ENCODE measurements at regions not wholly inside any gene's neighbourhood (a gene's known extent, or its start where the extent isn't known, plus 50 kb on each side); places are given as distances from the start of the nearest gene placed in this dataset.

DNA sequence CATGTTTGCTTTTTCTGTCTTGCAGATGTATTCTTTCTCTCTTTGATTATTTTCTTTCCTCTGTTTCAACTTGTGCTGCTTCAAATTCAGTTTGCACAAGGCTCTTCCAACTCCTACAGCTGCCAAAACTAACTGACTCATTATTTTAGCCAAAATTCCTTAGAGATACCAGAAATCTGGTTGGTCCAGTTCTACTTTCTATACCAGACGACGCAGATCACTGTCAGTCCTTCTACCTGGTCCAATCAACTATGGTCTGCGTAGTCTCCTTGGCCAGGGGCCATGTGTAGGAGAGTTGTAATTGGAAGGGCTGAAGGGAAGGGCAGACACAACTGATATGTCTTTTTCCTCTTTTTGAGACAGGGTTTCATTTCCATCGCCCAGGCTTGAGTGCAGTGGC, 51.9 kb upstream of the JAK2 start:
- CTCF ChIA-PET (ENCODE audit: partially characterized antibody): no interaction called here
- H2AFZ ChIP-seq (ENCODE audit: low read length): no peak overlapping the region

More for the DNA sequence above, 51.9 kb upstream of the JAK2 start:
- no peak overlapping the region for H3K4me2 ChIP-seq (ENCODE audit: insufficient read depth in 1 of 2, low read depth in 2 of 2, low read length in 2 of 2)
- no peaks in the 10 kb centered on the region for H3K4me1 ChIP-seq (replicated peaks in 1 of 4; ENCODE audit: control insufficient read depth in 3 of 4, insufficient read depth in 4 of 4, low read length in 3 of 4)
- no peak overlapping the region for H2AK5ac ChIP-seq (ENCODE audit: low read depth, low read length)
- FAIRE-seq: no peak
- H3K14ac ChIP-seq (ENCODE audit: insufficient read length): no peak overlapping the region
- H3K27ac ChIP-seq (ENCODE audit: low read depth, low read length): no peak overlapping the region
- H2BK120ac ChIP-seq (replicated peaks; ENCODE audit: low read depth, low read length): no peak overlapping the region
- H3K79me2 ChIP-seq (ENCODE audit: control insufficient read depth in 1 of 2, insufficient read depth in 2 of 2, low read length in 2 of 2): no peaks in the 10 kb centered on the region
- H4K20me1 ChIP-seq (replicated peaks in 1 of 2; ENCODE audit: control insufficient read depth in 1 of 2, insufficient read depth in 2 of 2, low read length in 2 of 2): no peaks in the 10 kb centered on the region
- H4K5ac ChIP-seq (ENCODE audit: insufficient read length, low read depth, low read length): no peak overlapping the region
- H2BK5ac ChIP-seq (ENCODE audit: low read depth, low read length): no peak overlapping the region
- H3K23ac ChIP-seq (ENCODE audit: insufficient read length): no peak overlapping the region
- no peak overlapping the region for H3K18ac ChIP-seq (ENCODE audit: extremely low read depth, low read length)
- H2BK15ac ChIP-seq (ENCODE audit: low read length): no peak overlapping the region
- no peaks in the 10 kb centered on the region for H3K23me2 ChIP-seq (ENCODE audit: low read depth, low read length)
- POLR2A ChIA-PET (ENCODE audit: partially characterized antibody): no interaction called here
- H3K4ac ChIP-seq (replicated peaks; ENCODE audit: insufficient read length, low read depth, low read length): no peak overlapping the region
- no peaks in the 10 kb centered on the region for H3K36me3 ChIP-seq (ENCODE audit: control insufficient read depth in 2 of 4, insufficient read depth in 4 of 4, low read length in 3 of 4)
- H3K27me3 ChIP-seq (replicated peaks in 1 of 4; ENCODE audit: control insufficient read depth in 3 of 4, extremely low read depth in 1 of 4, insufficient read depth in 3 of 4, low read length in 3 of 4): no peaks in the 10 kb centered on the region
- H3K9me3 ChIP-seq (ENCODE audit: insufficient read depth in 2 of 2, low read depth in 1 of 2, low read length in 1 of 2): no peaks in the 10 kb centered on the region
- DNase-seq (ENCODE audit: low read depth in 1 of 2, low spot score in 2 of 2): no peak
- H3K79me1 ChIP-seq (ENCODE audit: low read depth, low read length): no peaks in the 10 kb centered on the region
- no peak for TF ChIP-seq NRF1 (IDR thresholded peaks at IDR 0.05; ENCODE audit: low read depth, low read length)
- no peak for TF ChIP-seq KDM4A (IDR thresholded peaks at IDR 0.05; ENCODE audit: low read depth, low read length, severe bottlenecking)
- no peak for TF ChIP-seq ZNF274 (IDR thresholded peaks at IDR 0.05; ENCODE audit: borderline replicate concordance, extremely low read depth, low read length)
- no peak for TF ChIP-seq BRCA1 (IDR thresholded peaks at IDR 0.05; ENCODE audit: low read depth, low read length)
- H3K9ac ChIP-seq (replicated peaks in 1 of 4; ENCODE audit: extremely low read depth in 1 of 4, low read depth in 3 of 4, low read length in 3 of 4): no peak overlapping the region
- H3K56ac ChIP-seq (replicated peaks; ENCODE audit: insufficient read length, low read depth, low read length): no peak overlapping the region
- no peak overlapping the region for H3K4me3 ChIP-seq (ENCODE audit: extremely low read depth in 1 of 4, insufficient read depth in 2 of 4, low read depth in 3 of 4, low read length in 4 of 4)
- no peak overlapping the region for H4K8ac ChIP-seq (ENCODE audit: extremely low read depth, insufficient read depth, low read length)
- no peak overlapping the region for H2BK20ac ChIP-seq (ENCODE audit: low read length)
- 86% methylated on average over 4 of the region's 4 CpGs; no CpG with 5 or more reads in 1 of the 2 experiments for WGBS, 2 experiments (ENCODE audit: extremely low coverage in 1 of 2, insufficient coverage in 1 of 2, insufficient read length in 1 of 2, insufficient replicate concordance in 2 of 2, low coverage in 1 of 2, low lambda C conversion rate in 2 of 2, missing lambda C conversion rate in 1 of 2)
- H2BK12ac ChIP-seq (ENCODE audit: low read depth, low read length): no peak overlapping the region
- H4K91ac ChIP-seq (replicated peaks; ENCODE audit: insufficient read length, low read length): no peak overlapping the region

Measured in H1 (cell line).